GM12878 (cell line): ENCODE measurements at regions not wholly inside any gene's neighbourhood (a gene's known extent, or its start where the extent isn't known, plus 50 kb on each side); places are given as distances from the start of the nearest gene placed in this dataset.

Source experiments
- ATAC-seq: fragments of 200-7000 bp; cut with Tn5 transposase; 3 replicates; pipeline ENCODE4 v1.9.1; 2020; ENCODE audit warnings: mild to moderate bottlenecking, moderate library complexity
- BruUV-seq: library from RNA; stranded (reverse); fragments of 400-500 nt; replicated peaks from 2 replicates; lab custom pipeline; 2021; lab: Mats Ljungman, UMichigan
- CTCF ChIA-PET: fragments of 300-600 bp; sonication (Branson Sonifier 250); formaldehyde crosslinking; extraction: SDS; loops from one replicate; lab custom pipeline; 2021; ENCODE audit warnings: inconsistent platforms; lab: Yijun Ruan, JAX
- POLR2A ChIA-PET: fragments of 350-600 bp; formaldehyde crosslinking; extraction: SDS; loops from one replicate; lab custom pipeline; 2021; ENCODE audit warnings: inconsistent platforms; lab: Charles Lee
- RAD21 ChIA-PET: fragments of 300-600 bp; sonication (Branson Sonifier 250); formaldehyde crosslinking; loops from one replicate; lab custom pipeline; 2023; ENCODE audit warnings: antibody characterized with exemption; ENCODE audit not compliant: unreplicated experiment; lab: Charles Lee
- SMC1A ChIA-PET: fragments of 300-600 bp; sonication (Branson Sonifier 250); formaldehyde crosslinking; loops from one replicate; lab custom pipeline; 2023; ENCODE audit not compliant: unreplicated experiment, uncharacterized antibody; lab: Charles Lee
- DNase-seq: peaks from one replicate; pipeline ENCODE4 v3.0.0-alpha.2; 2011; ENCODE audit warnings: low read depth, low spot score
- FAIRE-seq: peaks from 3 replicates; lab custom pipeline; 2011; peaks lifted over from hg19 to GRCh38; lab: Jason Lieb, UNC
- H2AFZ ChIP-seq: 2 replicates; pipeline ENCODE4 v1.6.0; 2011; ENCODE audit warnings: low read depth, low read length, control low read depth; ENCODE audit not compliant: control insufficient read depth
- H3K27ac ChIP-seq: 2 replicates; pipeline ENCODE4 v1.5.1; 2011; ENCODE audit warnings: control low read depth; ENCODE audit not compliant: control insufficient read depth, insufficient read depth
- H3K27me3 ChIP-seq, 2 experiments: replicated peaks in 1 of 2; 2 replicates each; pipeline versions ENCODE4 v1.6.0 to v1.6.1; 2011; ENCODE audit warnings: low read length in 1 of 2; ENCODE audit not compliant: control insufficient read depth in 2 of 2, insufficient read depth in 2 of 2
- H3K36me3 ChIP-seq, 2 experiments: 2 replicates each; pipeline ENCODE4 v1.5.1; 2011; ENCODE audit warnings: low read length in 1 of 2; ENCODE audit not compliant: control insufficient read depth in 2 of 2, insufficient read depth in 2 of 2
- H3K4me1 ChIP-seq: 2 replicates; pipeline ENCODE4 v1.6.1; 2011; ENCODE audit warnings: mild to moderate bottlenecking, low read length, moderate library complexity, mixed read lengths; ENCODE audit not compliant: control insufficient read depth, insufficient read depth
- H3K4me2 ChIP-seq: 2 replicates; pipeline ENCODE4 v1.6.0; 2011; ENCODE audit warnings: control low read depth; ENCODE audit not compliant: control insufficient read depth, insufficient read depth
- H3K4me3 ChIP-seq: fragments of 200-600 bp; sonication (generic); 2 replicates; pipeline ENCODE4 v1.5.1; 2016
- H3K79me2 ChIP-seq: 2 replicates; pipeline ENCODE4 v1.6.0; 2011; ENCODE audit warnings: low read length; ENCODE audit not compliant: control insufficient read depth, insufficient read depth
- H3K9ac ChIP-seq: 2 replicates; pipeline ENCODE4 v1.8.0; 2011; ENCODE audit warnings: low read length, control low read depth, mixed read lengths; ENCODE audit not compliant: control insufficient read depth, insufficient read depth
- H3K9me3 ChIP-seq: replicated peaks from 3 replicates; pipeline ENCODE4 v1.5.1; 2011; ENCODE audit warnings: mild to moderate bottlenecking, low read length; ENCODE audit not compliant: control insufficient read depth, insufficient read depth
- H4K20me1 ChIP-seq: 2 replicates; pipeline ENCODE4 v1.6.0; 2011; ENCODE audit not compliant: control insufficient read depth, insufficient read depth
- BACH1 ChIP-seq: fragments of 450-650 bp; IDR thresholded peaks from 2 replicates; pipeline ENCODE4 v1.6.1; 2017; ENCODE audit warnings: mild to moderate bottlenecking, borderline replicate concordance
- DPF2 ChIP-seq: fragments of 450-650 bp; IDR thresholded peaks from 2 replicates; pipeline ENCODE4 v1.6.1; 2017; ENCODE audit warnings: mild to moderate bottlenecking
- FOS ChIP-seq: IDR thresholded peaks from 3 replicates; pipeline ENCODE4 v1.6.1; 2011; ENCODE audit warnings: borderline replicate concordance; ENCODE audit not compliant: insufficient read length; ENCODE audit errors: extremely low read depth
- HDAC6 ChIP-seq: fragments of 200-600 bp; sonication (generic); IDR thresholded peaks from one replicate; pipeline ENCODE4 v1.8.0; 2017; ENCODE audit warnings: antibody characterized with exemption; ENCODE audit not compliant: unreplicated experiment
- MAX ChIP-seq: IDR thresholded peaks from 2 replicates; pipeline ENCODE4 v1.6.1; 2012; ENCODE audit warnings: low read depth, low read length, improper control_type of control experiment
- NFYB ChIP-seq: IDR thresholded peaks from 2 replicates; pipeline ENCODE4 v1.6.1; 2011; ENCODE audit warnings: low read depth, mild to moderate bottlenecking, low read length, improper control_type of control experiment, moderate library complexity; ENCODE audit not compliant: insufficient read depth
- PBX3 ChIP-seq: IDR thresholded peaks from 2 replicates; pipeline ENCODE4 v1.6.1; 2011; ENCODE audit warnings: mild to moderate bottlenecking, low read depth, low read length, moderate library complexity; ENCODE audit not compliant: insufficient replicate concordance
- RAD51 ChIP-seq: fragments of 450-650 bp; IDR thresholded peaks from 2 replicates; pipeline ENCODE4 v1.6.1; 2016; ENCODE audit warnings: moderate library complexity, mild to moderate bottlenecking, inconsistent platforms
- SIX5 ChIP-seq: IDR thresholded peaks from 2 replicates; pipeline ENCODE4 v1.6.1; 2011; ENCODE audit warnings: mild to moderate bottlenecking, low read depth, low read length, moderate library complexity; ENCODE audit not compliant: severe bottlenecking
- SUZ12 ChIP-seq: fragments of 200-600 bp; sonication (generic); IDR thresholded peaks from one replicate; pipeline ENCODE4 v1.6.1; 2018; ENCODE audit warnings: antibody characterized with exemption, mild to moderate bottlenecking; ENCODE audit not compliant: unreplicated experiment
- ZNF687 ChIP-seq: fragments of 450-650 bp; IDR thresholded peaks from 2 replicates; pipeline ENCODE4 v1.6.1; 2017; ENCODE audit warnings: mild to moderate bottlenecking, moderate library complexity
- WGBS: methylation state at CpG from one replicate; pipeline ENCODE4 v1.1.6; 2016; ENCODE audit warnings: low lambda C conversion rate; ENCODE audit not compliant: insufficient replicate concordance, insufficient coverage; ENCODE audit errors: missing lambda C conversion rate; 5-methylcytosine and 5-hydroxymethylcytosine counted together
- in situ Hi-C: fragments of 300-500 bp; cut with MboI; formaldehyde crosslinking; loops from 9 replicates; pipeline ENCODE4 v1.14.3; 2018; ENCODE audit warnings: mixed read lengths
- intact Hi-C: fragments of 100-400 bp; cut with micrococcal nuclease; formaldehyde crosslinking; loops from one replicate; pipeline ENCODE4 v1.14.2; 2022; ENCODE audit not compliant: unreplicated experiment

- Histone ChIP-seq H3K4me3 (no peak overlapping the region), H3K27me3 (no peaks in the 10 kb centered on the region), H3K36me3 (no peaks in the 10 kb centered on the region), H2AFZ (no peak overlapping the region), H3K9me3 (no peaks in the 10 kb centered on the region; the same call in 2 of the 3 replicates), H3K4me1 (no peaks in the 10 kb centered on the region), H3K79me2 (no peaks in the 10 kb centered on the region)
- WGBS: 43% methylated on average over 1 of the region's 1 CpG
- in situ Hi-C loops (no loop called here), intact Hi-C loops (no loop called here)
- POLR2A ChIA-PET: no interaction called here
- RAD21 ChIA-PET: no interaction called here
- no peak for FAIRE-seq
- SMC1A ChIA-PET: no interaction called here
- TF ChIP-seq FOS (no peak), RAD51 (no peak), NFYB (no peak), SUZ12 (no peak), MAX (no peak), BACH1 (no peak), SIX5 (no peak), PBX3 (no peak), ZNF687 (no peak), DPF2 (no peak), HDAC6 (no peak)
- TF ChIP-seq, all 136 proteins: peak for 0
- CTCF ChIA-PET: interaction anchor here (1.1 kb wide), 1 partner anchor 14 kb away, joined by 3 read pairs; no protein-coding TSS in a partner anchor
- Histone ChIP-seq H4K20me1 (no peaks in the 10 kb centered on the region), H3K27ac (no peak overlapping the region), H3K9ac (no peak overlapping the region), H3K4me2 (no peak overlapping the region)
- no peak for ATAC-seq
- no TSS peak for BruUV-seq
- DNase-seq: no peak
Observed at GRCh38 chr4:100833906-100834305, 316.1 kb upstream of the EMCN start.
